HL-60 (cell line): ENCODE measurements at regions not wholly inside any gene's neighbourhood (a gene's known extent, or its start where the extent isn't known, plus 50 kb on each side); places are given as distances from the start of the nearest gene placed in this dataset.

Source experiments
- DNase-seq, 2 experiments: peaks; one replicate each; pipeline ENCODE4 v3.0.0-alpha.2; 2010 to 2020; ENCODE audit warnings: low read depth in 1 of 2, low spot score in 1 of 2
- H3K27ac ChIP-seq: fragments of 250-450 bp; sonication (Bioruptor Pico); replicated peaks from 2 replicates; pipeline ENCODE4 v1.5.1; 2020; ENCODE audit warnings: mild to moderate bottlenecking, moderate library complexity
- H3K27me3 ChIP-seq: fragments of 250-450 bp; sonication (Bioruptor Pico); 2 replicates; pipeline ENCODE4 v1.5.1; 2021; ENCODE audit warnings: mild to moderate bottlenecking, moderate library complexity; ENCODE audit not compliant: insufficient read depth, poor library complexity, severe bottlenecking
- H3K4me3 ChIP-seq: replicated peaks from 2 replicates; pipeline ENCODE4 v1.5.1; 2011; ENCODE audit warnings: mild to moderate bottlenecking, control low read depth, low read length; ENCODE audit not compliant: insufficient read depth
- GABPA ChIP-seq: IDR thresholded peaks from 2 replicates; pipeline ENCODE4 v1.6.1; 2012; ENCODE audit warnings: low read depth
- POLR2AphosphoS5 ChIP-seq: IDR thresholded peaks from 2 replicates; pipeline ENCODE4 v1.6.1; 2012; ENCODE audit warnings: low read depth
- SPI1 ChIP-seq: IDR thresholded peaks from 2 replicates; pipeline ENCODE4 v1.6.1; 2012; ENCODE audit warnings: low read depth, mild to moderate bottlenecking, borderline replicate concordance
- TF ChIP-seq, protein P1 (sequence below): IDR thresholded peaks from one replicate; pipeline ENCODE4 v1.5.1; 2011; ENCODE audit warnings: low read length, control low read depth, inconsistent platforms; ENCODE audit not compliant: insufficient read depth
- TF ChIP-seq, protein P2 (sequence below): IDR thresholded peaks from 2 replicates; pipeline ENCODE4 v1.6.1; 2012; ENCODE audit warnings: low read depth; ENCODE audit not compliant: insufficient replicate concordance

DNA sequence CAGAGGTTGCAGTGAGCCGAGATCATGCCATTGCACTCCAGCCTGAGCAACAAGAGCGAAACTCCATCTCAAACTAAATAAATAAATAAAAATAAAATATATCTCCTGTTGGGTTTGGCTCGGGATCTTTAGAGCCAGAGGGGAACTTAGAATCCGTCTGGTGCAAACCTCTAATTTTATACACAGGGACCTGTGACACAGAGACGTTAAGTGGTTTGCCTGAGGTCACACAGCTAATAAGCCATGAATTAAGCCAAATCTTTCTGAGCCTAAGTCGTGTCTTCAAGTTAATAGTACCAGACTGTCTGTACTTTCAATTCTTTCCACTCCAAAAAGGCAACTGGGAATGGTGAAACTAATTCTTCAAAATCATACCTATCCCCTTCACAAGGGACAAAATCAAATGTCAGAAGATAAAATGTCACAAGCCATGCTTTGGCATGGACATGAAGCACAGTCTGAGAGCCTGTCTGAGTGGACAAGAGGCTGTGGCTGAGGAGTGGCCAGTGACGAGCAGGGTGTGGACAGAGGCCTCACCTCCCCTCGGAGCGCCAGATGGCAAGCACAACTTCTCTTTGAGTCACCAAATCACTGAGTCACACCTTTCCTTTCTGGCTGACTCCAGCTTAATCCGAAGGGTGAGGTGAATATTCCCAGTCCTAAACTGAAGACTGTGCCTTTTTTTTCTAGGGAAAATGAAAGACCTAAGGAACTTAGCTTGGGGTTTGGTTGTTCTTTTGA, 177.4 kb downstream of the TFAP2A start:
- H3K27ac ChIP-seq, result no peak overlapping the region
- no peaks in the 10 kb centered on the region for H3K27me3 ChIP-seq
- no peak for DNase-seq
- TF ChIP-seq, protein P1, sequence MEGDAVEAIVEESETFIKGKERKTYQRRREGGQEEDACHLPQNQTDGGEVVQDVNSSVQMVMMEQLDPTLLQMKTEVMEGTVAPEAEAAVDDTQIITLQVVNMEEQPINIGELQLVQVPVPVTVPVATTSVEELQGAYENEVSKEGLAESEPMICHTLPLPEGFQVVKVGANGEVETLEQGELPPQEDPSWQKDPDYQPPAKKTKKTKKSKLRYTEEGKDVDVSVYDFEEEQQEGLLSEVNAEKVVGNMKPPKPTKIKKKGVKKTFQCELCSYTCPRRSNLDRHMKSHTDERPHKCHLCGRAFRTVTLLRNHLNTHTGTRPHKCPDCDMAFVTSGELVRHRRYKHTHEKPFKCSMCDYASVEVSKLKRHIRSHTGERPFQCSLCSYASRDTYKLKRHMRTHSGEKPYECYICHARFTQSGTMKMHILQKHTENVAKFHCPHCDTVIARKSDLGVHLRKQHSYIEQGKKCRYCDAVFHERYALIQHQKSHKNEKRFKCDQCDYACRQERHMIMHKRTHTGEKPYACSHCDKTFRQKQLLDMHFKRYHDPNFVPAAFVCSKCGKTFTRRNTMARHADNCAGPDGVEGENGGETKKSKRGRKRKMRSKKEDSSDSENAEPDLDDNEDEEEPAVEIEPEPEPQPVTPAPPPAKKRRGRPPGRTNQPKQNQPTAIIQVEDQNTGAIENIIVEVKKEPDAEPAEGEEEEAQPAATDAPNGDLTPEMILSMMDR, result no peak
- TF ChIP-seq, protein P2, sequence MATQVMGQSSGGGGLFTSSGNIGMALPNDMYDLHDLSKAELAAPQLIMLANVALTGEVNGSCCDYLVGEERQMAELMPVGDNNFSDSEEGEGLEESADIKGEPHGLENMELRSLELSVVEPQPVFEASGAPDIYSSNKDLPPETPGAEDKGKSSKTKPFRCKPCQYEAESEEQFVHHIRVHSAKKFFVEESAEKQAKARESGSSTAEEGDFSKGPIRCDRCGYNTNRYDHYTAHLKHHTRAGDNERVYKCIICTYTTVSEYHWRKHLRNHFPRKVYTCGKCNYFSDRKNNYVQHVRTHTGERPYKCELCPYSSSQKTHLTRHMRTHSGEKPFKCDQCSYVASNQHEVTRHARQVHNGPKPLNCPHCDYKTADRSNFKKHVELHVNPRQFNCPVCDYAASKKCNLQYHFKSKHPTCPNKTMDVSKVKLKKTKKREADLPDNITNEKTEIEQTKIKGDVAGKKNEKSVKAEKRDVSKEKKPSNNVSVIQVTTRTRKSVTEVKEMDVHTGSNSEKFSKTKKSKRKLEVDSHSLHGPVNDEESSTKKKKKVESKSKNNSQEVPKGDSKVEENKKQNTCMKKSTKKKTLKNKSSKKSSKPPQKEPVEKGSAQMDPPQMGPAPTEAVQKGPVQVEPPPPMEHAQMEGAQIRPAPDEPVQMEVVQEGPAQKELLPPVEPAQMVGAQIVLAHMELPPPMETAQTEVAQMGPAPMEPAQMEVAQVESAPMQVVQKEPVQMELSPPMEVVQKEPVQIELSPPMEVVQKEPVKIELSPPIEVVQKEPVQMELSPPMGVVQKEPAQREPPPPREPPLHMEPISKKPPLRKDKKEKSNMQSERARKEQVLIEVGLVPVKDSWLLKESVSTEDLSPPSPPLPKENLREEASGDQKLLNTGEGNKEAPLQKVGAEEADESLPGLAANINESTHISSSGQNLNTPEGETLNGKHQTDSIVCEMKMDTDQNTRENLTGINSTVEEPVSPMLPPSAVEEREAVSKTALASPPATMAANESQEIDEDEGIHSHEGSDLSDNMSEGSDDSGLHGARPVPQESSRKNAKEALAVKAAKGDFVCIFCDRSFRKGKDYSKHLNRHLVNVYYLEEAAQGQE, result no peak
- TF ChIP-seq GABPA (no peak), SPI1 (no peak), POLR2AphosphoS5 (no peak)
- no peak overlapping the region for H3K4me3 ChIP-seq

DNA sequence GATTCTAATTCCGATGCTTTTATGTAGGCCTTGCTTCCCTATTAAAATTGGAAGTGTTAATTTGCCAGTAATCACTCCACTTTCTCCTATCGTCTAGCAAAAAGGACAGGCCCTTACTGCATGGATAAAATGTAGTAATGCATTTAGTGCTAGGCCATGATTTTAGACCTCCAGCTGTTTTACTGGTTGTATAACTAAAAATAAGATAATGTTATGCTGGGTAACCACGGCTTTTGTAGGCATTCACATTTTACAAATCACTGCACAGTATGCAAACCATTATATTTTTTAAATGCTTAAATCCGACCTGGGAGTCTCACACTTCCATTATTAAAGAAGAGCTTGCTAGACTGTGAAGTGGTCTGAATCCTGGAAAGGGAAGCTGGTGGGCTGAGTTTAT, 179.5 kb downstream of the TFAP2A start:
- Histone ChIP-seq H3K4me3 (no peak overlapping the region), H3K27ac (no peak overlapping the region), H3K27me3 (no peaks in the 10 kb centered on the region)
- no peak for DNase-seq
- TF ChIP-seq SPI1 (no peak), GABPA (no peak), POLR2AphosphoS5 (no peak)
- TF ChIP-seq, protein P2, result no peak
- TF ChIP-seq, protein P1, result no peak

DNA sequence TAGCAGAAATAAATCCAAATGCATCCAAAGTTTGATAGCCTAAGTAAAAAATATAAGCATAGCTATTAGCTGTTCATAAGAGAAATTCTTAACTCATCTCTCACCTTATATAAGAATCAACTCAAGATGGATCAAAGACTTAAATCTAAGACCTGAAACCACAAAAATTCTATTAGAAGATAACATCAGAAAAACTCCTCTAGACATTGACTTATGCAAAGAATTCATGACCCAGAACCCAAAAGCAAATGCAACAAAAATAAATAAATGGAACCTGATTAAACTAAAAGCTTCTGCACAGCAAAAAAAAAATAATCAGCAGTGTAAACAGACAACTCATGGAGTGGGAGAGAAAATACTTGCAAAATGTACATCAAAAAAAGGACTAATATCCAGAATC, 184.3 kb downstream of the TFAP2A start:
- no peaks in the 10 kb centered on the region for H3K27me3 ChIP-seq
- no peak overlapping the region for H3K4me3 ChIP-seq
- no peak overlapping the region for H3K27ac ChIP-seq
- TF ChIP-seq POLR2AphosphoS5 (no peak), GABPA (no peak)
- TF ChIP-seq, protein P2, result no peak
- TF ChIP-seq, protein P1, result no peak
- no peak for DNase-seq
